Astrocyte of the spinal cord (primary cell): ENCODE measurements at regions not wholly inside any gene's neighbourhood (a gene's known extent, or its start where the extent isn't known, plus 50 kb on each side); places are given as distances from the start of the nearest gene placed in this dataset.
"Not testable (repeated sequence)": the region's sequence is repeated elsewhere in the genome, so short reads cannot be mapped to it uniquely, and the experiment has no call there.

Experiments
- DNase-seq: peaks from one replicate; pipeline ENCODE4 v3.0.0; 2011; ENCODE audit warnings: low read depth, low spot score
- H3K4me3 ChIP-seq: 2 replicates; pipeline ENCODE4 v1.5.1; 2011; ENCODE audit warnings: low read depth, mild to moderate bottlenecking, low read length, moderate library complexity
- in situ Hi-C: cut with HindIII; loops from 2 replicates; pipeline ENCODE4 v1.10.0; 2017; ENCODE audit warnings: low sequenced_read_pairs

- in situ Hi-C loops = not testable (repeated sequence)
These were observed 214.3 kb upstream of the PLGLB2 start for GRCh38 chr2:87533390-87534272.

GRCh38 chr2:87534273-87534889 is 213.5 kb upstream of the PLGLB2 start:
- DNase-seq, H3K4me3 ChIP-seq, in situ Hi-C loops: not testable (repeated sequence)

More at GRCh38 chr2:87533390-87534272, 214.3 kb upstream of the PLGLB2 start:
- H3K4me3 ChIP-seq = not testable (repeated sequence)
- peak; percentile 16 for DNase-seq

GRCh38 chr2:87536427-87536826 is 211.5 kb upstream of the PLGLB2 start:
- H3K4me3 ChIP-seq, in situ Hi-C loops, DNase-seq: not testable (repeated sequence)

GRCh38 chr2:87537251-87537671 is 210.6 kb upstream of the PLGLB2 start:
- DNase-seq, in situ Hi-C loops, H3K4me3 ChIP-seq: not testable (repeated sequence)

- H3K4me3 ChIP-seq, DNase-seq, in situ Hi-C loops: not testable (repeated sequence)
These were observed 209.6 kb upstream of the PLGLB2 start for GRCh38 chr2:87538268-87538667.

GRCh38 chr2:87539151-87539943 is 208.5 kb upstream of the PLGLB2 start:
- in situ Hi-C loops = not testable (repeated sequence)

GRCh38 chr2:87540242-87540641 is 207.6 kb upstream of the PLGLB2 start:
- DNase-seq, in situ Hi-C loops: not testable (repeated sequence)

More at GRCh38 chr2:87539151-87539943, 208.5 kb upstream of the PLGLB2 start:
- H3K4me3 ChIP-seq, DNase-seq: not testable (repeated sequence)

GRCh38 chr2:87542599-87543174 is 205.2 kb upstream of the PLGLB2 start:
- H3K4me3 ChIP-seq, in situ Hi-C loops, DNase-seq: not testable (repeated sequence)

More at GRCh38 chr2:87540242-87540641, 207.6 kb upstream of the PLGLB2 start:
- H3K4me3 ChIP-seq = not testable (repeated sequence)

GRCh38 chr2:87543797-87544196 is 204.1 kb upstream of the PLGLB2 start:
- H3K4me3 ChIP-seq, in situ Hi-C loops, DNase-seq: not testable (repeated sequence)

- H3K4me3 ChIP-seq, in situ Hi-C loops, DNase-seq: not testable (repeated sequence)
These were observed 200.8 kb upstream of the PLGLB2 start for GRCh38 chr2:87547106-87547505.

- in situ Hi-C loops, DNase-seq, H3K4me3 ChIP-seq: not testable (repeated sequence)
These were observed 199.9 kb upstream of the PLGLB2 start for GRCh38 chr2:87547966-87548365.

GRCh38 chr2:87548681-87549536 is 199.0 kb upstream of the PLGLB2 start:
- H3K4me3 ChIP-seq, DNase-seq, in situ Hi-C loops: not testable (repeated sequence)

GRCh38 chr2:87549561-87550202 is 198.2 kb upstream of the PLGLB2 start:
- DNase-seq, in situ Hi-C loops, H3K4me3 ChIP-seq: not testable (repeated sequence)

- in situ Hi-C loops, H3K4me3 ChIP-seq, DNase-seq: not testable (repeated sequence)
These were observed 193.2 kb upstream of the PLGLB2 start for GRCh38 chr2:87554678-87555077.

GRCh38 chr2:87555082-87555481 is 192.8 kb upstream of the PLGLB2 start:
- H3K4me3 ChIP-seq, DNase-seq, in situ Hi-C loops: not testable (repeated sequence)
